ENCODE measurements at regions not wholly inside any gene's neighbourhood (a gene's known extent, or its start where the extent isn't known, plus 50 kb on each side); places are given as distances from the start of the nearest gene placed in this dataset.
"Not testable (repeated sequence)": the region's sequence is repeated elsewhere in the genome, so short reads cannot be mapped to it uniquely, and the experiment has no call there.

GRCh38 chr14:28373721-28374120 is 392.9 kb upstream of the FOXG1 start:
- Mint-ChIP-seq H3K27ac (no peak overlapping the region), H3K36me3 (ENCODE audit: low read depth) (no peaks in the 10 kb centered on the region), H3K4me1 (no peaks in the 10 kb centered on the region), H3K27me3 (no peaks in the 10 kb centered on the region), H3K4me3 (no peak overlapping the region)
- ATAC-seq = no peak
- no peaks in the 10 kb centered on the region for H3K9me3 ChIP-seq (ENCODE audit: control insufficient read depth, low read length, poor library complexity, severe bottlenecking)
- DNase-seq = no peak

- no peaks in the 10 kb centered on the region for H3K4me1 Mint-ChIP-seq
- ATAC-seq (no peak), DNase-seq (no peak)
- no peak overlapping the region for H3K4me3 Mint-ChIP-seq
- H3K36me3 Mint-ChIP-seq (ENCODE audit: low read depth) = no peaks in the 10 kb centered on the region
- no peaks in the 10 kb centered on the region for H3K27me3 Mint-ChIP-seq
- no peak overlapping the region for H3K27ac Mint-ChIP-seq
- no peaks in the 10 kb centered on the region for H3K9me3 ChIP-seq (ENCODE audit: control insufficient read depth, low read length, poor library complexity, severe bottlenecking)
These were observed 391.3 kb upstream of the FOXG1 start for GRCh38 chr14:28375295-28375694.

GRCh38 chr14:28381656-28382055 is 384.9 kb upstream of the FOXG1 start:
- H3K4me3 Mint-ChIP-seq = no peak overlapping the region
- no peaks in the 10 kb centered on the region for H3K4me1 Mint-ChIP-seq
- no peak for DNase-seq
- no peak for ATAC-seq
- no peaks in the 10 kb centered on the region for H3K36me3 Mint-ChIP-seq (ENCODE audit: low read depth)
- no peaks in the 10 kb centered on the region for H3K27me3 Mint-ChIP-seq
- H3K9me3 ChIP-seq (ENCODE audit: control insufficient read depth, low read length, poor library complexity, severe bottlenecking) = no peaks in the 10 kb centered on the region
- H3K27ac Mint-ChIP-seq = no peak overlapping the region

DNA sequence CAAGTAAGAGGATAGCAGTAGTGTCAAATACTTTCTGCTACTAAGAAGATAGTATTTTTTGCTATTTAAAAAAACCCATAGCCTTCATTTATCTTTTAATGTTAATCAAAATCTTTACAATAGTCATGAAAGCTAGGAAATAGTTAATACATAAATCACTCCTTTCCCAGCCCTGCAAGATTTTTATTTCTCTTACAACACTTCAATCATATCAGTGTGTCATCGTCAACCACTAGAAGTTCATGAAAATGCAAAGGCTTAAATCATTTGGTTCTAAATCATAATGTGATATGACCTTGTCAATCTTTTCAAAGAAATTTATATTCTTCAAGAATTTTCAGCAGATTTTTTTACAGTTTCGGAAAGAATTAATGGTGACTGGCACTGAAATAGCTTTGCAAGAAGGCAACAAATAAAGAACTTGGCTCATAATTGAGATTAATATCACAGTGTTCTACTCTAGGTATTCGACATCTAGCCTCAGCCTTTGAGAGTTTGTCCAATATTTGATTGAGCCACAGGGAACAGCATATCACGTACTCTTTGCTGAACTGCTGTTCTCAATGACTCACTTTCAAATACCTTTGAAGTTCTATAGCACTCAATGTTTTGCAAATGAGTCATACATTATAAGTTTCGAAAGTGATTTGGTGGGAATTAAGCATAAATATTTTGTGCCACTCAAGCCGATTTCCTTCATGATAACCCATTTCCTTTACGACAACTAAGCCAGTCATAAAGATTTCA is 384.0 kb upstream of the FOXG1 start:
- H3K27me3 Mint-ChIP-seq = no peaks in the 10 kb centered on the region
- ATAC-seq = no peak
- DNase-seq = no peak
- H3K9me3 ChIP-seq (ENCODE audit: control insufficient read depth, low read length, poor library complexity, severe bottlenecking) = no peaks in the 10 kb centered on the region
- H3K27ac Mint-ChIP-seq = no peak overlapping the region
- H3K4me1 Mint-ChIP-seq = no peaks in the 10 kb centered on the region
- no peaks in the 10 kb centered on the region for H3K36me3 Mint-ChIP-seq (ENCODE audit: low read depth)
- no peak overlapping the region for H3K4me3 Mint-ChIP-seq

DNA sequence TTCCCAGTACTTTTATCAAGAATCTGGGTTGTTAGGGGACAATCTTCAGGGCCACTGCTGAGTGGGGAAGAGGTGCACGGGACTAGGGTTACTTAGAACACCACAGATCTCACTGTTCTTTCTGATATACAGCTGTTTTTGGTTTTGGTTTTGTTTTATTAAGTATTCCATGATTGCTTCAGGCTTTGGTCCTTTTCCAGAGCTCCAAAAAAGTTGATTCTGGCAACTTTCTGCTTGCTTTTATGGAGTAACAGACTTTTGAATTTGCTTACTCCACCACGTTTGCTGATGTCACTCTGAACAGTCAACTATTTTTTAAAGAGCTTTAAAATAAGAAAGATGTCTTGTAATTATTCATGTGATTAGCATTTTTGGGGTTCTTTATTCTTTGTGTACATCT is 368.1 kb upstream of the FOXG1 start:
- ATAC-seq (no peak), DNase-seq (no peak)
- Mint-ChIP-seq H3K36me3 (ENCODE audit: low read depth) (no peaks in the 10 kb centered on the region), H3K27me3 (no peaks in the 10 kb centered on the region), H3K27ac (no peak overlapping the region), H3K4me3 (no peak overlapping the region), H3K4me1 (no peaks in the 10 kb centered on the region)
- no peaks in the 10 kb centered on the region for H3K9me3 ChIP-seq (ENCODE audit: control insufficient read depth, low read length, poor library complexity, severe bottlenecking)

DNA sequence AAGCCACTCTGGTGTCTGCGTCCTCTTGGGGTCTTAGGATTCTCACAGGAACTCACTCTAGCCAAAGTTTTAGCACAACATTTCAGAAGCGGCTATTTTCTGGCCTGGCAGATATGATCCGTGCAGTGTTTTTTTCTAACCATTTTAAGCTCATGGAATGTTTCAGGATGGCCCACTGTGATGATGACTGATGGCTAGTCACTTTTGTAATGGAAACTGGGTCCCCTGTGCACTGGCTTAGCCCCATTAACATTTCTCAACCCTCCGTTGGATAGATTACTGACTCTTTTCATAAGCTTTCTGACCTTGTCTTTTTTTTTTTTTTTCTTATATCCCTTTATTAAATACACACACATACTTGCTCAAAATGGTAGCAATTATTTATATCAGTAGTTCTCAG is 364.9 kb upstream of the FOXG1 start:
- not testable (repeated sequence) for H3K9me3 ChIP-seq (ENCODE audit: control insufficient read depth, low read length, poor library complexity, severe bottlenecking); H3K4me1 Mint-ChIP-seq; DNase-seq; H3K27me3 Mint-ChIP-seq; H3K27ac Mint-ChIP-seq; H3K36me3 Mint-ChIP-seq (ENCODE audit: low read depth); H3K4me3 Mint-ChIP-seq; ATAC-seq

DNA sequence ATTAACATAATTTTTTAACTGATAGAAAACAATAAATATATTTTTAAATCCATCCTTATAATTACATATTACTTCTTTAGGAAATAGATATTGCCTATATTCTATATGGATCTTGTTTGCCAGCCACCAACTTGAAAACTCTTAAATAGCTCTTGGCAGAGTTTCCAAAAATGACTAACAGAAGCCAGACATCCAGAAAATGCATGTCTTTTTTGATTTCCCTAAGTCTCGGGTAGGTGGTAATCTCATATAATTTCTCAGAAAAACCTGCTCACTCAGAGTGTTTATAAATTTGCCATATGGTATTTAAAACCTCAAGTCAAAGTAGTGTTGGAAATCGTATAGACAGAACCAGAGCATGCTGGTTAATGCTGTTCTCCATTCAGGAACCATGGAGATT is 360.4 kb upstream of the FOXG1 start:
- no peak for DNase-seq
- Mint-ChIP-seq H3K27ac (no peak overlapping the region), H3K4me1 (no peaks in the 10 kb centered on the region), H3K4me3 (no peak overlapping the region), H3K36me3 (ENCODE audit: low read depth) (no peaks in the 10 kb centered on the region), H3K27me3 (no peaks in the 10 kb centered on the region)
- ATAC-seq = no peak
- H3K9me3 ChIP-seq (ENCODE audit: control insufficient read depth, low read length, poor library complexity, severe bottlenecking) = no peaks in the 10 kb centered on the region

- no peak for ATAC-seq
- DNase-seq = no peak
- Mint-ChIP-seq H3K27ac (no peak overlapping the region), H3K4me3 (no peak overlapping the region), H3K36me3 (ENCODE audit: low read depth) (no peaks in the 10 kb centered on the region), H3K4me1 (no peaks in the 10 kb centered on the region), H3K27me3 (no peaks in the 10 kb centered on the region)
- H3K9me3 ChIP-seq (ENCODE audit: control insufficient read depth, low read length, poor library complexity, severe bottlenecking) = no peaks in the 10 kb centered on the region
These were observed 359.4 kb upstream of the FOXG1 start for GRCh38 chr14:28407031-28407825.

DNA sequence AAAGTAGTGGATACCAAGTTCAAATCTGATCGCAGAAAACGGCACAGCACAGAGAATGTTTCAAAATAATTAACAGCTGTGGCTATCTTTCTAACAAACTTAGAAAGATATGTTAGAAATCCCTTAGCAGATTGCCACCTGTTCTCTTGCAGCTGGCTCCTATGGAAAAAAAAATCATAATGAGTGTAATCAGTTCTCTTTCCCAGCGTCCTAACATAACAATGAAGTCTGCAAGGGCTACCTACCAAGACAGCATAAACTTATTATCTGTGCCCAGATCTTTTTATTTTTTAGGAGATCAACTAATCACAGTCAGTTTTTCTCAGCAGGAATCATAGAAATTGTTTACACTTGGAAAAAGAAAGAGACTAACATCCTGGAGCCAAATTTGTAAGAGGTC is 358.6 kb upstream of the FOXG1 start:
- Mint-ChIP-seq H3K4me1 (no peaks in the 10 kb centered on the region), H3K27me3 (no peaks in the 10 kb centered on the region), H3K36me3 (ENCODE audit: low read depth) (no peaks in the 10 kb centered on the region), H3K4me3 (no peak overlapping the region), H3K27ac (no peak overlapping the region)
- DNase-seq = no peak
- H3K9me3 ChIP-seq (ENCODE audit: control insufficient read depth, low read length, poor library complexity, severe bottlenecking) = no peaks in the 10 kb centered on the region
- ATAC-seq = no peak

DNA sequence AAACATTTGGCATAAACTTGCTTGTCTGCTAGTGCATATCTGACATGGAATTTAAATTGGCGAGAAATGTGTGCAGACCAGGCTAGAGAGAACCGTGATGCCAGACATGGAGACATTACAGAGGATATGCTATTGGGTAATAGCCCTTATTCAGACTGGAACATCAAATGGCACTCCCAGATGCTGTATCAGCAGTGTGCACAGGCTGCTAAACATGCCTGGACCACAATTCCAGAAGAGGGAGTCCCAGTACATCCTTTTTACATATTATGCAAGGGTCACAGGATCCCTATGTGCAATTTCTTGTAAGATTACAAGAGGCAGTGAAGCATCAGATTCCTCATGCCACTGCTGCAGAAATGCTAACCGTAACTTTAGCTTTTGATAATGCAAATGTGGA is 354.5 kb upstream of the FOXG1 start:
- H3K9me3 ChIP-seq (ENCODE audit: control insufficient read depth, low read length, poor library complexity, severe bottlenecking) = no peaks in the 10 kb centered on the region
- no peak for ATAC-seq
- Mint-ChIP-seq H3K27ac (no peak overlapping the region), H3K27me3 (no peaks in the 10 kb centered on the region), H3K4me1 (no peaks in the 10 kb centered on the region), H3K4me3 (no peak overlapping the region), H3K36me3 (ENCODE audit: low read depth) (no peaks in the 10 kb centered on the region)
- no peak for DNase-seq

DNA sequence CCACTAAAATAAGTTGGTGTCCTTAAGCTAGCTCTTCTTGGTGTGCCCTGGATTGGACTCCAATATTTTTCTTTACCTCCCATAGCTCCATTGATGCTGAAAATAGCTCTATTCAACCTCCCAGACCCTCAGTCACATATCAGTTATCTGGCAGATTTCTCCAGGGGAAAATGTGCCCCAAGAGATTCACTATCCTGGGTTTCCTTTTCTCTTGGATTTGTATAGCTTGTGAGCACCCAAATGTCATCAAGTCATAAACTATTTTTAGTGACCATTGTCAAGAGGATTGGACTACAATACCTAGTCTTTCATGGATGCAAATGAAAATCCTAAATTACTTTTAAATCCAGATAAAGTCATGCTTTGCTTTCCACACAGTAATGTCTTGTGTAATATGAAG is 339.6 kb upstream of the FOXG1 start:
- H3K9me3 ChIP-seq (ENCODE audit: control insufficient read depth, low read length, poor library complexity, severe bottlenecking) = no peaks in the 10 kb centered on the region
- Mint-ChIP-seq H3K27me3 (no peaks in the 10 kb centered on the region), H3K4me3 (no peak overlapping the region), H3K27ac (no peak overlapping the region), H3K4me1 (no peaks in the 10 kb centered on the region), H3K36me3 (ENCODE audit: low read depth) (no peaks in the 10 kb centered on the region)
- ATAC-seq = no peak
- no peak for DNase-seq

GRCh38 chr14:28436821-28437220 is 329.8 kb upstream of the FOXG1 start:
- H3K4me1 Mint-ChIP-seq = no peaks in the 10 kb centered on the region
- H3K4me3 Mint-ChIP-seq = no peak overlapping the region
- no peak for DNase-seq
- no peaks in the 10 kb centered on the region for H3K9me3 ChIP-seq (ENCODE audit: control insufficient read depth, low read length, poor library complexity, severe bottlenecking)
- no peak overlapping the region for H3K27ac Mint-ChIP-seq
- no peaks in the 10 kb centered on the region for H3K36me3 Mint-ChIP-seq (ENCODE audit: low read depth)
- H3K27me3 Mint-ChIP-seq = no peaks in the 10 kb centered on the region
- no peak for ATAC-seq

DNA sequence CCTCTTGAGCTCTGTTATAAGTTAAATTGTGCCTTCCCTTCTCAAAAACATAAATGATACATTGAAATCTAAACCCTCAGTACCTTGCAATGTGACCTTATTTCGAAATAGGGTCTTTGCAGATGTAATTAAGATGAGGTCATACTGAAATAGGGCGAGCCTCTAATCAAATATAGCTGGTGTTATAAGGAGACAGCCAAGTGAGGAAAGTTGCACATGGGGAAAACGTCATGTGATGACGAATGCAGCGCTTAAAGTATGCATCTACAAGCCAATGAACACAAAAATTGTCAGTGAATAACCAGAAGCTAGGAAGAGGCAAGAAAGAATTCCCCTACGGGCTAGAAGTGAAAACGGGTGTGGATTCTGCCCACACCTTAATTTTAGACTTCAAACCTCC is 305.2 kb upstream of the FOXG1 start:
- no peak for ATAC-seq
- Mint-ChIP-seq H3K36me3 (ENCODE audit: low read depth) (no peaks in the 10 kb centered on the region), H3K4me3 (no peak overlapping the region), H3K4me1 (no peaks in the 10 kb centered on the region), H3K27ac (no peak overlapping the region), H3K27me3 (no peaks in the 10 kb centered on the region)
- DNase-seq = no peak
- H3K9me3 ChIP-seq (ENCODE audit: control insufficient read depth, low read length, poor library complexity, severe bottlenecking) = no peaks in the 10 kb centered on the region

- H3K36me3 Mint-ChIP-seq (ENCODE audit: low read depth) = no peaks in the 10 kb centered on the region
- no peaks in the 10 kb centered on the region for H3K4me1 Mint-ChIP-seq
- DNase-seq (no peak), ATAC-seq (no peak)
- H3K27me3 Mint-ChIP-seq = no peaks in the 10 kb centered on the region
- H3K9me3 ChIP-seq (ENCODE audit: control insufficient read depth, low read length, poor library complexity, severe bottlenecking) = peaks cover 4% of the 10 kb centered on the region
- H3K4me3 Mint-ChIP-seq = no peak overlapping the region
- H3K27ac Mint-ChIP-seq = no peak overlapping the region
These were observed 299.0 kb upstream of the FOXG1 start for GRCh38 chr14:28467611-28468010.

Data from T-helper 17 cell (primary cell).